VCaP (cell line): ENCODE measurements at regions not wholly inside any gene's neighbourhood (a gene's known extent, or its start where the extent isn't known, plus 50 kb on each side); places are given as distances from the start of the nearest gene placed in this dataset.

ENCODE experiments used
- H3K27ac ChIP-seq: fragments of 450-650 bp; 2 replicates; pipeline ENCODE4 v1.5.1; 2017
- TF ChIP-seq, protein P1 (sequence below): fragments of 450-650 bp; conservative IDR thresholded peaks from 2 replicates; pipeline ENCODE4 v1.5.1; 2017; ENCODE audit warnings: mild to moderate bottlenecking, moderate library complexity

DNA sequence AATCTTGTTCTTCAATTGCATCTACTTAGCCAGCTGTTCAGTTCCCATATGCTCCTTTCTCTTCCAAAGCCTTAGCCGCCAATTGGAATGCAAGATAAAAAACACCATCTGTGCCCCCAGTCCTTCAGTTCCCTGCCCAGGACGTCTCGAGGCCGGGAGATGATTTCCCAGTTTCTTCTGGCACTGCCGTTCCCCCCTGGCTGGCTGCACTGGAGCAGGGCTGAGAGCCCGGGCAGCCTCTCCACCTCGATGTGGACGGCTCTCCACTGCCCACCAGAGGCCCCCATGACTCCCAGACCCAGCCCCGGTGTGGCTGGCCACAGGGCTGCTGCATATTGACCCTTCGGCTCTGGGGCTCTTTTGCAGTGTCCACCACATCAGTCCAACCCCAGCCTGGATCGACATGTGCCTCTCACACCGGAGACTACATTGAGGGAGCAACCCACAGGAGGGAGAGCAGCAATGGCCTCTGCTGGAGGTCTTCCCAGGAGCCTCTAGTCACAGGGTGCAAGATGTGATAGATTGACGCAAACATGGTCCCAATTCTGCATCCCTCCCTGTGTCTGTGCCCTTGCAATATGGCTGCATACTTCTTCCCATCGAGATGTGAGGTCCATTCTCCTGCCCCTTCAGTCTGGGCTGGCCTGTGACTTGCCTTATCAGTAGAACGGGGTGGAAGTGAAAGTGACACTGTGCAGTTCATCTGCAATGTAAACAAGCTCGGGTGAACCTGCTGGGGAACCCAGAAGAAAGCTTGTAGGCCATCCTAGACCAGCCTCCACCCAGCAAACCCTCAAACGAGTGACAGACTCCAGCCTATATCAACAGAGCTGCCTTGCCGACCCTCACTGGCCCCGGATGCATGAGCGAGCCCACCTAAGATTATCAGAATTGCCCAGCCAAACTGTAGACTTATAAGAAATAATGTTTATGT is 52.3 kb upstream of the PRR20G start:
- TF ChIP-seq, protein P1, sequence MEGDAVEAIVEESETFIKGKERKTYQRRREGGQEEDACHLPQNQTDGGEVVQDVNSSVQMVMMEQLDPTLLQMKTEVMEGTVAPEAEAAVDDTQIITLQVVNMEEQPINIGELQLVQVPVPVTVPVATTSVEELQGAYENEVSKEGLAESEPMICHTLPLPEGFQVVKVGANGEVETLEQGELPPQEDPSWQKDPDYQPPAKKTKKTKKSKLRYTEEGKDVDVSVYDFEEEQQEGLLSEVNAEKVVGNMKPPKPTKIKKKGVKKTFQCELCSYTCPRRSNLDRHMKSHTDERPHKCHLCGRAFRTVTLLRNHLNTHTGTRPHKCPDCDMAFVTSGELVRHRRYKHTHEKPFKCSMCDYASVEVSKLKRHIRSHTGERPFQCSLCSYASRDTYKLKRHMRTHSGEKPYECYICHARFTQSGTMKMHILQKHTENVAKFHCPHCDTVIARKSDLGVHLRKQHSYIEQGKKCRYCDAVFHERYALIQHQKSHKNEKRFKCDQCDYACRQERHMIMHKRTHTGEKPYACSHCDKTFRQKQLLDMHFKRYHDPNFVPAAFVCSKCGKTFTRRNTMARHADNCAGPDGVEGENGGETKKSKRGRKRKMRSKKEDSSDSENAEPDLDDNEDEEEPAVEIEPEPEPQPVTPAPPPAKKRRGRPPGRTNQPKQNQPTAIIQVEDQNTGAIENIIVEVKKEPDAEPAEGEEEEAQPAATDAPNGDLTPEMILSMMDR: no peak
- no peak overlapping the region for H3K27ac ChIP-seq

DNA sequence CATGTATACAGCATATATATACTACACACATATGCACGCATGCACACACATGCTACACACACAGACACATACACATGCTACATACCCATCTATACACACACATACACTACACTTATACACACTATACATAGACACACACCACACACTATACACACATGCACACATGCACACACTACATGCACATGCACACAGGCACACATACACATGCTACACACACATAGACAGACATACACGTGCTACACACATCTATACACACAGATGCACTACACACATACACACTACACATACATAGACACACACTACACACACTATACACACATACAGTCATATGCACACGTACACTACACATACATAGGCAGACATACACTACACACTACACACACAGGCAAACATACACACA is 51.2 kb upstream of the PRR20G start:
- no peak overlapping the region for H3K27ac ChIP-seq

DNA sequence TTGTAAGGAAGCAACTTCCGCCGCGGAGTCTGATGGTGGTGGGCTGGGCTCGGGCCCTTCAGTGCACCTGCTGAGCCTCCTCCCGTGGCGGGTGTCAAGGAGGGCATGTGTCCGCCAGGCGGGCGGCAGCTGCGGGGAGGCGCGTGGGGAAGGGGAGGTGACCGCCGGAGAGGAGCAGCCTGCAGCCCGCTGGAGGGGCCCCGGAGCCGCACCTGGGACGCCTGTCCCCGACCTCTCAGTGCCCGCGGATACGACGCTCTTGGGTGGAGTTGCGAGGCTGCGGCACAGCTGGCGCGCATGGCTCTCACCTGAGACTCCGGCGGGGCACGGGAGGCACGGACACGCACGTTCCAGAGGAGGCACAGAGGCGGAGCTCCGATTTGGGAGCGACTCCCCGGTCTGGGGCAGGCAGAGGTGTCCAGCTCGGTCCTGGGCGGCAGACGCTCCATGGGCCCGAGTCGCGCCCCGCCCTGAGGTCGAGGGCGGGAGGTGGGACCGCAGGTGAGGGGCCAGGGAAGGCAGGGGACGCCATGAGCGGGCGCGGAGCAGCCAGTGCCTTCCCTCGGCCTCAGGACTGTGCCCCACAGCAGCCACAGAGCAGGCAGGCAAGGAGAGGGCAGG is 50.2 kb upstream of the PRR20G start:
- no peak overlapping the region for H3K27ac ChIP-seq
- TF ChIP-seq, protein P1: no peak

More for the DNA sequence above, 51.2 kb upstream of the PRR20G start:
- TF ChIP-seq, protein P1: no peak
